ENCODE measurements at regions not wholly inside any gene's neighbourhood (a gene's known extent, or its start where the extent isn't known, plus 50 kb on each side); places are given as distances from the start of the nearest gene placed in this dataset.

DNA sequence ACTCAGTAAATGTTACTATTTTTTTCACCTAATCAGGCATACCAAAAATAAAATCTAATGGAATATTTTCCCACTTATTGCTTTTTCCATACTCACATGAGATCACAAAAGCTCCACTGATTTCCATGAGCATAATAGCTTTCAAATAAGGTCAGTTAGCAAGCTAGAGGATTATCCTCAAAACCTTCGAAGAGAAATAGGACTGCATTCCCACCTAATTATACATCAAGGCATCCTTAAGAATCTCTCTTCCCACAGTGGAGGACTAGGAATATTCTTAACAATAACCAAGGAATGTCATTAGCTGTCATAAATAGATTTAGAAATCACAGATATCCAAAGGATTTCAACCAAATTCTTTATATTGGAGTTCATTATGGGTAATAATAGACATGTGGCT, 127.9 kb upstream of the STT3B start:
- no peak for DNase-seq (ENCODE audit: low spot score)
- in situ Hi-C loops (cut with MboI; ENCODE audit: low sequenced_read_pairs, unreplicated experiment), result no loop called here
- TF ChIP-seq CTCF (IDR thresholded peaks at IDR 0.05; ENCODE audit: borderline replicate concordance, control extremely low read depth, extremely low read depth, insufficient read depth, missing control alignments), result no peak

DNA sequence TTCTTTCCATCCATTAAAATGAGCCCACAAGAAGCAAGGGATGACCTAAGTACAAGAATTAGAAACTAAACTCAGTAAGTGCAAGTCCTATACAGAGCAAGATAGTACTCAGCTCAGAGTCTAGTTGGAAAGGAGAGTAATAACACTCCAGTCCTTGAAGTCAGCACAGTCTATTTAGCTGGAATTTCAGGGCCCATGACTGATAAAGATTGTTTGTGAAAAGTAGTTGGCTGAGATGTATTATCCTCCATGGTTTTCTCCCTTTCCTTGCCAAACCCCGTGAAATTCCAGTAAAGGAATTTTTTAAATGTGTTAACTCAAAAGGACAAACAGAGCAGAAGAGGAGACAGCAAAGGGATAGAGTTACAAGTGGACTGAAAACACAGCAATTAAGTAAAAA, 127.2 kb upstream of the STT3B start:
- no peak for DNase-seq (ENCODE audit: low spot score)
- no peak for TF ChIP-seq CTCF (IDR thresholded peaks at IDR 0.05; ENCODE audit: borderline replicate concordance, control extremely low read depth, extremely low read depth, insufficient read depth, missing control alignments)
- in situ Hi-C loops (cut with MboI; ENCODE audit: low sequenced_read_pairs, unreplicated experiment), result no loop called here

DNA sequence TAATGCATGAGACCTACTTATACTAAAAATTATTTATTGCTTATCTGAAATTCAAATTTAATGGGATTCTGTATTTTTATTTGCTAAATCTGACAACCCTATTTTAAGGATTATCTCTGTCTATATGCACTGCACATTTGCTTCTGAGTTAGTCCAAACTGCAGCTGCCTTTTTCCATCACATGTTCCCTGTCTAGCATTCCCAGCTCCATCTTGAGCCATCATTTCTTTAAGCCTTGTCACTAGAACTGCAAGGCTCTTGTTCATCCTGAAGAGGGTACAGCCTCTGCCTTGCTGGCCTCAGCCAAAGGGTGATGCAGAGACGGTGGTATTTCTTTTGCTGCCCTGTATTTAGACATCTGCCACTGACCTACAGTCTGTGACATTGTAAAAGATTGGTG, 125.8 kb upstream of the STT3B start:
- no peak for TF ChIP-seq CTCF (IDR thresholded peaks at IDR 0.05; ENCODE audit: borderline replicate concordance, control extremely low read depth, extremely low read depth, insufficient read depth, missing control alignments)
- in situ Hi-C loops (cut with MboI; ENCODE audit: low sequenced_read_pairs, unreplicated experiment), result no loop called here
- no peak for DNase-seq (ENCODE audit: low spot score)

DNA sequence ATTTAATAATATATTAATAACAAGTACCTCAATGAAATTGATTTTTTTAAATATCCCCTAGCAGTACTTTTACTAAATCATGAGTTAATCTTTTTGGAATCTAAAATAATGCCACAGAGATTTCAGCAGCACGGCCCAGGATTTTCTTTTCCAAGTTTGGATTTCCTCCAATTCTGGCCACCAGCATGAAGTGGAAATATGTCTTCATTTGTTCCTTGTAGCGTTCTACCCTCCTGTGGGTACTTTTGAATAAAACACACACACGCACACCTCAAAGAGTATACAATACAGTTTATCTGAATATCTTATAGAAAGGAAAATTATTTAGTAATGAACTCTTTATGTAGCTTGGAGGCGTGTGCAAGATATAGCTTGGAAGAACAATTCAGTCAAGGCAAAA, 125.1 kb upstream of the STT3B start:
- DNase-seq (ENCODE audit: low spot score), result no peak
- in situ Hi-C loops (cut with MboI; ENCODE audit: low sequenced_read_pairs, unreplicated experiment), result no loop called here
- TF ChIP-seq CTCF (IDR thresholded peaks at IDR 0.05; ENCODE audit: borderline replicate concordance, control extremely low read depth, extremely low read depth, insufficient read depth, missing control alignments), result no peak

GRCh38 chr3:31408720-31409119, 124.0 kb upstream of the STT3B start:
- TF ChIP-seq CTCF (IDR thresholded peaks at IDR 0.05; ENCODE audit: borderline replicate concordance, control extremely low read depth, extremely low read depth, insufficient read depth, missing control alignments), result no peak
- in situ Hi-C loops (cut with MboI; ENCODE audit: low sequenced_read_pairs, unreplicated experiment), result no loop called here
- no peak for DNase-seq (ENCODE audit: low spot score)

- TF ChIP-seq CTCF (IDR thresholded peaks at IDR 0.05; ENCODE audit: borderline replicate concordance, control extremely low read depth, extremely low read depth, insufficient read depth, missing control alignments), result no peak
- in situ Hi-C loops (cut with MboI; ENCODE audit: low sequenced_read_pairs, unreplicated experiment), result no loop called here
- DNase-seq (ENCODE audit: low spot score), result no peak
Measured at GRCh38 chr3:31409389-31409788, 123.3 kb upstream of the STT3B start.

DNA sequence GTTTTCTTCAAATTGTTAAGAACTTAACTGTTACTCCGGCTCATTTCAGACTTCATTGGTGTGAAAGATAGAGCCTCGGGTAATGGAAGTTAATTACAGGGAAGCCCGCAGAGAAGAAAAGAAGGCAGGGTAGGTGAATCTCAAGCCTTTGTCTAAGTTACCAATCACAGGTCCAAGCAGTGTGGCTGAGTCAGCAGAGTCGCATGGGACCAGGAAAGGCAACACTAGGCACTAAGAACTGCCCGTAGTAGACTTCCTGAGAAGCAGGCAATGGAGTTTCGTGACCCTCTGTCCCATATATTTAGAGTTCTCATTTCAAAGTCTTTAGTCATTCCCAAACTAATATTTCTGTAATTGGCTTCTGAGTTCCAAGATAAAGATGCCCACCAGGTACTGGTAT, 122.9 kb upstream of the STT3B start:
- in situ Hi-C loops (cut with MboI; ENCODE audit: low sequenced_read_pairs, unreplicated experiment), result no loop called here
- no peak for DNase-seq (ENCODE audit: low spot score)
- no peak for TF ChIP-seq CTCF (IDR thresholded peaks at IDR 0.05; ENCODE audit: borderline replicate concordance, control extremely low read depth, extremely low read depth, insufficient read depth, missing control alignments)

Measured in GM13976 (cell line).